Left renal cortex interstitium (tissue), 4 donors: ENCODE measurements at regions not wholly inside any gene's neighbourhood (a gene's known extent, or its start where the extent isn't known, plus 50 kb on each side); places are given as distances from the start of the nearest gene placed in this dataset.
"Not testable (repeated sequence)": the region's sequence is repeated elsewhere in the genome, so short reads cannot be mapped to it uniquely, and the experiment has no call there.

Experiments
- DNase-seq, 4 donors: peaks; one replicate each; pipeline ENCODE4 v3.0.0-alpha.2; 2013; ENCODE audit warnings: low read depth in 4 of 4, low spot score in 2 of 4, missing footprints in 1 of 4

- no peak for DNase-seq
Measured at GRCh38 chr3:80391573-80391972, 623.8 kb upstream of the ROBO1 start.

- DNase-seq, result no peak
Measured at GRCh38 chr3:80384811-80385210, 617.0 kb upstream of the ROBO1 start.

GRCh38 chr3:80374423-80374822 is 606.6 kb upstream of the ROBO1 start:
- no peak for DNase-seq

- no peak for DNase-seq
Measured at GRCh38 chr3:80368616-80369015, 600.8 kb upstream of the ROBO1 start.

GRCh38 chr3:80366808-80367548 is 599.2 kb upstream of the ROBO1 start:
- DNase-seq, result no peak

GRCh38 chr3:80357761-80358160 is 590.0 kb upstream of the ROBO1 start:
- no peak for DNase-seq

- DNase-seq, result no peak
Measured at GRCh38 chr3:80355144-80355543, 587.3 kb upstream of the ROBO1 start.

- no peak for DNase-seq
Measured at GRCh38 chr3:80351201-80351600, 583.4 kb upstream of the ROBO1 start.

- no peak for DNase-seq
Measured at GRCh38 chr3:80350771-80351170, 583.0 kb upstream of the ROBO1 start.

- no peak for DNase-seq
Measured at GRCh38 chr3:80338366-80338765, 570.6 kb upstream of the ROBO1 start.

GRCh38 chr3:80334534-80334933 is 566.7 kb upstream of the ROBO1 start:
- DNase-seq, result no peak

GRCh38 chr3:80331494-80332170 is 563.8 kb upstream of the ROBO1 start:
- no peak for DNase-seq

GRCh38 chr3:80314541-80314940 is 546.7 kb upstream of the ROBO1 start:
- not testable (repeated sequence) for DNase-seq

- DNase-seq, result no peak
Measured at GRCh38 chr3:80308637-80309036, 540.8 kb upstream of the ROBO1 start.

GRCh38 chr3:80307844-80308243 is 540.0 kb upstream of the ROBO1 start:
- DNase-seq, result no peak

GRCh38 chr3:80297720-80298119 is 529.9 kb upstream of the ROBO1 start:
- no peak for DNase-seq

- DNase-seq, result peak in 2 of 4 donors; percentile 5 to 37
Measured at GRCh38 chr3:80285388-80285787, 517.6 kb upstream of the ROBO1 start.

GRCh38 chr3:80283783-80284182 is 516.0 kb upstream of the ROBO1 start:
- DNase-seq, result no peak

- no peak for DNase-seq
Measured at GRCh38 chr3:80278056-80278455, 510.3 kb upstream of the ROBO1 start.

- no peak for DNase-seq
Measured at GRCh38 chr3:80275120-80275519, 507.3 kb upstream of the ROBO1 start.

GRCh38 chr3:80263260-80263659 is 495.5 kb upstream of the ROBO1 start:
- DNase-seq, result no peak

GRCh38 chr3:80261082-80261481 is 493.3 kb upstream of the ROBO1 start:
- DNase-seq, result no peak
